GM12874 (cell line): ENCODE measurements at regions not wholly inside any gene's neighbourhood (a gene's known extent, or its start where the extent isn't known, plus 50 kb on each side); places are given as distances from the start of the nearest gene placed in this dataset.
A peak's percentile ranks its signal among the peaks of the same experiment; 100 is the strongest.

Source experiments
- TF ChIP-seq, protein P1 (sequence below): IDR thresholded peaks from 2 replicates; pipeline ENCODE4 v1.5.1; 2011; ENCODE audit warnings: low read depth, mild to moderate bottlenecking, control low read depth, low read length, moderate library complexity; ENCODE audit not compliant: insufficient read depth

- TF ChIP-seq, protein P1, sequence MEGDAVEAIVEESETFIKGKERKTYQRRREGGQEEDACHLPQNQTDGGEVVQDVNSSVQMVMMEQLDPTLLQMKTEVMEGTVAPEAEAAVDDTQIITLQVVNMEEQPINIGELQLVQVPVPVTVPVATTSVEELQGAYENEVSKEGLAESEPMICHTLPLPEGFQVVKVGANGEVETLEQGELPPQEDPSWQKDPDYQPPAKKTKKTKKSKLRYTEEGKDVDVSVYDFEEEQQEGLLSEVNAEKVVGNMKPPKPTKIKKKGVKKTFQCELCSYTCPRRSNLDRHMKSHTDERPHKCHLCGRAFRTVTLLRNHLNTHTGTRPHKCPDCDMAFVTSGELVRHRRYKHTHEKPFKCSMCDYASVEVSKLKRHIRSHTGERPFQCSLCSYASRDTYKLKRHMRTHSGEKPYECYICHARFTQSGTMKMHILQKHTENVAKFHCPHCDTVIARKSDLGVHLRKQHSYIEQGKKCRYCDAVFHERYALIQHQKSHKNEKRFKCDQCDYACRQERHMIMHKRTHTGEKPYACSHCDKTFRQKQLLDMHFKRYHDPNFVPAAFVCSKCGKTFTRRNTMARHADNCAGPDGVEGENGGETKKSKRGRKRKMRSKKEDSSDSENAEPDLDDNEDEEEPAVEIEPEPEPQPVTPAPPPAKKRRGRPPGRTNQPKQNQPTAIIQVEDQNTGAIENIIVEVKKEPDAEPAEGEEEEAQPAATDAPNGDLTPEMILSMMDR, result no peak
Measured at GRCh38 chr13:109872864-109873263, 86.5 kb upstream of the IRS2 start.

GRCh38 chr13:109870696-109871370 lies 84.5 kb upstream of the IRS2 start:
- TF ChIP-seq, protein P1, result no peak

DNA sequence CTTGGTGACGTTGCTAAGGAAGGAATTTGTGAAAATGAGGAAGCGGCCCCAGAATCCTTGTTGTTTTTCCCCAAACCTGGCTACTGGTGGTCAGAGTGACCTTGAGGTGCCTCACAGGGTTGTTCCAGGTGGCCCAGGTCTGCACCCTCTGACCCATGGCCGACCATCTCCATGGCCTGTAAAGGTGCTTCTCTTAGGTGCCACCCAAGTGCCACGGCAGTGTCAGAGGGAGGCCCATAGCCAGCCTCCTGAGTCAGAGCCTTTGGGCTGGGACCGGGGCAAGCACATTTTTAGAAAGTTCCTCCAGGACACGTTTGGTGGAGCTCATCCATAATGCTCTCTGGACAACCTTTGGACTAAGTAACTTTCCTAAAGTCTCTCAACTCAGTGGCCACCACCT lies 83.9 kb upstream of the IRS2 start:
- TF ChIP-seq, protein P1, result no peak

- TF ChIP-seq, protein P1, result 0 out of 2 replicates have a peak, but pooled peaks have one; percentile 13
Measured at GRCh38 chr13:109869312-109870237, 83.2 kb upstream of the IRS2 start.

DNA sequence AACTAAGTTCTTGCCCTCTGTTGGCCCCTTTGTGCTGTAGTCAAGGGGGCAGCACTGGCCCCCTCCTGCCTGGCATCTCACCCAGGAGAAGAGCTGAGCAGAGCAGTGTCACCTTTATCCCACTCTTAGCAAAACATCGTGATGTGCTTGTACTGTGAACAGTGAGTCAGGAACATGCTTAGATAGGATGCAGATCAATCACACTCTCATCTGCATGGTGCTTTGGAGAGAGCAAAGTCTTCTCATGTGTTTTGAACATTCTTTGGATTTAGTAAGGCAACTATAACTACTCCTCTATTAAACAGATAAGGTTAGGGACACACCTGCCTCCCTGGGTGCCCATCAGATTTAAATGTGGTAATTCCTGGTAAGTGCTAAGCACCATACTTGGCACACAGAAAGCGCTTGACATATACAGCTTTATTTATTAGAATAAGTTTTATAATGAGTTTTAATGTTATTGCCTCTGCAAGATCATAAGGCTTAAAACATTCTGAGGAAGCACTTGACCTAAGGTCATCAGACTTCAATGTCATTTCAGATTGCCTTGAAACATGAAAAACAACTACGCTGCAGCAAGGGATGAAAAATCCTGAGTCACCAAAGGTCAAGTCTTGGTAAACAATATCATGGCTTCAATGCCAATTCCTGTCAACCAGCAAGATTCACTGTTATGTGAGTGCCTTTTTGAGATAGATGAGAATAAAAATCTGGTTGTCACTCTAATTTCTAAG lies 82.4 kb upstream of the IRS2 start:
- TF ChIP-seq, protein P1, result no peak

GRCh38 chr13:109867766-109868165 lies 81.4 kb upstream of the IRS2 start:
- TF ChIP-seq, protein P1, result no peak

DNA sequence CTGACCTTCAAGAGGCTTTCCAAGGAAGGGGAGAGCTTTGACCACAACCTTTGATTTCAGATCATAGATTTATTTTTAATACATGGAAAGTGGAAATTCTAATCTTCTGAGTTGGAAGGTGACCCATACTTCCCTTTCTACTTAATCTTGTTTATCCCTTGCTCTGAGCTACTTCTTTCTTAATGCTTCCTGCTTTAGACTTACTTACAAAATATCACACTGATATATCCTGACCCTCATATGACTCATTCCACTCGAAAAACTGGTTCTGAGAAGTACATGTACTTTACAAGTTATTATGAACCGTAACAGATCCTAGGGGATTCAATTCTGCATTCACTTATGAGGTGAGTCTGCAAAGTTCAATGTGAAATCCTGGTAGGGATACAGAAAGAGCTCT lies 76.2 kb upstream of the IRS2 start:
- TF ChIP-seq, protein P1, result no peak
